Lung (tissue), 11 donors: ENCODE measurements at regions not wholly inside any gene's neighbourhood (a gene's known extent, or its start where the extent isn't known, plus 50 kb on each side); places are given as distances from the start of the nearest gene placed in this dataset.

Experiments
- ATAC-seq: fragments of 200-7000 bp; cut with Tn5 transposase; one replicate; pipeline ENCODE4 v1.9.1; 2020; ENCODE audit warnings: moderate number of reproducible peaks; ENCODE audit not compliant: insufficient read depth, low FRiP score
- DNase-seq, 3 donors: peaks; one replicate each; pipeline ENCODE4 v3.0.0-alpha.2; 2013 to 2017
- H3K27ac ChIP-seq, 2 donors: one replicate each; pipeline ENCODE4 v1.5.1; 2013; ENCODE audit warnings: mild to moderate bottlenecking in 2 of 2, moderate library complexity in 2 of 2, control low read depth in 1 of 2, inconsistent platforms in 1 of 2, low read depth in 1 of 2, low read length in 1 of 2
- H3K27me3 ChIP-seq, 3 donors: one replicate each; pipeline ENCODE4 v1.5.1; 2013; ENCODE audit warnings: low read length in 2 of 3; ENCODE audit not compliant: control insufficient read depth in 3 of 3, insufficient read depth in 3 of 3
- H3K36me3 ChIP-seq, 4 donors: one replicate each; pipeline ENCODE4 v1.5.1; 2013; ENCODE audit warnings: low read length in 4 of 4, mild to moderate bottlenecking in 1 of 4, moderate library complexity in 1 of 4; ENCODE audit not compliant: control insufficient read depth in 4 of 4, insufficient read depth in 4 of 4
- H3K4me1 ChIP-seq, 5 donors: one replicate each; pipeline ENCODE4 v1.5.1; 2013; ENCODE audit warnings: low read length in 5 of 5, mild to moderate bottlenecking in 2 of 5, moderate library complexity in 1 of 5; ENCODE audit not compliant: control insufficient read depth in 5 of 5, insufficient read depth in 5 of 5
- H3K4me3 ChIP-seq: one replicate; pipeline ENCODE4 v1.5.1; 2013; ENCODE audit warnings: mild to moderate bottlenecking, control low read depth, moderate library complexity
- H3K9ac ChIP-seq, 2 donors: one replicate each; pipeline ENCODE4 v1.5.1; 2013; ENCODE audit warnings: low read length in 2 of 2, control low read depth in 1 of 2; ENCODE audit not compliant: insufficient read depth in 1 of 2
- H3K9me3 ChIP-seq, 4 donors: one replicate each; pipeline ENCODE4 v1.5.1; 2013; ENCODE audit warnings: low read length in 3 of 4, mild to moderate bottlenecking in 1 of 4, moderate library complexity in 1 of 4; ENCODE audit not compliant: control insufficient read depth in 4 of 4, insufficient read depth in 3 of 4
- WGBS, 2 donors: extraction: QIAGEN DNeasy Blood & Tissue Kit; methylation state at CpG; one replicate each; pipeline ENCODE4 v1.1.7; 2013; 5-methylcytosine and 5-hydroxymethylcytosine counted together
- TF ChIP-seq, protein P1 (sequence below): IDR thresholded peaks from 2 replicates; pipeline ENCODE4 v1.5.1; 2012; ENCODE audit warnings: mild to moderate bottlenecking; ENCODE audit errors: control extremely low read depth, extremely low read depth
- donor health status: control.
- donor health status: control.
- donor health status: Bipolar disorder and iron deficiency.
- donor health status: healthy.
- donor health status: DM: yes; HTN: yes; CAD: no.

DNA sequence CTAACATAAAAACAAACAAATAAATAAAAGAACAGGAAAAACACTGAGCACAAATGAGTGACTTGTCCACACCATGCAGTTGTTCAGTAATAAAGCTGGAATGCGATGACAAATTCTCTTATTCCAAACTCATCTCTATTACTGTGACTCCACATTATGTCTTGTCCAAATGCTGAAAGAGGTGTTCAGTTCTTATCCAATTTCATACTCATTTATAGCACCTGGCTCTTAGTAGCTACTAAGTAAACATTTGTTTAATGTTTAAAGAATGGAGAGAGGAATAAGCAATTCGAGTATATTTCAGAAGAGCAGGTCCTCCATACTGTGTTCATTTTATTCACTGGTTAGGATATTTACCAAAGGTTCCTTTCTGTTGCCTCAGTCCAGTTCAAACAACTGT, 439.0 kb upstream of the JAG1 start:
- TF ChIP-seq, protein P1, sequence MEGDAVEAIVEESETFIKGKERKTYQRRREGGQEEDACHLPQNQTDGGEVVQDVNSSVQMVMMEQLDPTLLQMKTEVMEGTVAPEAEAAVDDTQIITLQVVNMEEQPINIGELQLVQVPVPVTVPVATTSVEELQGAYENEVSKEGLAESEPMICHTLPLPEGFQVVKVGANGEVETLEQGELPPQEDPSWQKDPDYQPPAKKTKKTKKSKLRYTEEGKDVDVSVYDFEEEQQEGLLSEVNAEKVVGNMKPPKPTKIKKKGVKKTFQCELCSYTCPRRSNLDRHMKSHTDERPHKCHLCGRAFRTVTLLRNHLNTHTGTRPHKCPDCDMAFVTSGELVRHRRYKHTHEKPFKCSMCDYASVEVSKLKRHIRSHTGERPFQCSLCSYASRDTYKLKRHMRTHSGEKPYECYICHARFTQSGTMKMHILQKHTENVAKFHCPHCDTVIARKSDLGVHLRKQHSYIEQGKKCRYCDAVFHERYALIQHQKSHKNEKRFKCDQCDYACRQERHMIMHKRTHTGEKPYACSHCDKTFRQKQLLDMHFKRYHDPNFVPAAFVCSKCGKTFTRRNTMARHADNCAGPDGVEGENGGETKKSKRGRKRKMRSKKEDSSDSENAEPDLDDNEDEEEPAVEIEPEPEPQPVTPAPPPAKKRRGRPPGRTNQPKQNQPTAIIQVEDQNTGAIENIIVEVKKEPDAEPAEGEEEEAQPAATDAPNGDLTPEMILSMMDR = no peak
- ATAC-seq (no peak), DNase-seq (peak in 1 of 3 donors; percentile 22)
- H3K4me1 ChIP-seq = peaks cover 0 to 8% (median under 1%) of the 10 kb centered on the region in 5 donors
- H3K27me3 ChIP-seq = no peaks in the 10 kb centered on the region
- H3K9ac ChIP-seq = no peak overlapping the region
- no peak overlapping the region for H3K27ac ChIP-seq
- WGBS, 2 donors = 72 to 84% methylated on average over 2 of the region's 2 CpGs
- no peaks in the 10 kb centered on the region for H3K9me3 ChIP-seq
- no peaks in the 10 kb centered on the region for H3K36me3 ChIP-seq
- H3K4me3 ChIP-seq = no peak overlapping the region

DNA sequence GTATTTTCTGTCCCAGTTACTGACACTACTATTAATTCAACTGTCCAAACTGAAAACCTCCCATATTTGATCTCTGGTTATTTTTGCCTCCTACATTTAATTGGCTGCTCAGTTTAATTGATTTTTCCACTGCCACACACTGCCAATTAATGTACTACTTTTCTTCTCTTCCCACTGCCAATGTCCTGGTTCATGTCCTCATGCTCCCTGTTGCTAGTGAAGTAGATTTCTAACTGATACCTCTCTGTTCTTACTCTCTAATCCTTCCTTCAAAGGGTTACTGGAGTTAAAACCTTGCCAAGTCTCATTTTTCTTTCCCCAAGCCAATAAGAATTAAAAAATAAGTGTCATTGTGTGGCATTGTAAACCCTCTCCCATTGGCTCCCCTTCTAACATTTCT, 440.6 kb upstream of the JAG1 start:
- Histone ChIP-seq H3K36me3 (no peaks in the 10 kb centered on the region), H3K27ac (no peak overlapping the region), H3K9ac (no peak overlapping the region), H3K27me3 (no peaks in the 10 kb centered on the region), H3K4me1 (peaks cover 0 to 4% (median 0%) of the 10 kb centered on the region in 5 donors), H3K4me3 (no peak overlapping the region), H3K9me3 (no peaks in the 10 kb centered on the region)
- DNase-seq (no peak), ATAC-seq (no peak)
- TF ChIP-seq, protein P1 = no peak

DNA sequence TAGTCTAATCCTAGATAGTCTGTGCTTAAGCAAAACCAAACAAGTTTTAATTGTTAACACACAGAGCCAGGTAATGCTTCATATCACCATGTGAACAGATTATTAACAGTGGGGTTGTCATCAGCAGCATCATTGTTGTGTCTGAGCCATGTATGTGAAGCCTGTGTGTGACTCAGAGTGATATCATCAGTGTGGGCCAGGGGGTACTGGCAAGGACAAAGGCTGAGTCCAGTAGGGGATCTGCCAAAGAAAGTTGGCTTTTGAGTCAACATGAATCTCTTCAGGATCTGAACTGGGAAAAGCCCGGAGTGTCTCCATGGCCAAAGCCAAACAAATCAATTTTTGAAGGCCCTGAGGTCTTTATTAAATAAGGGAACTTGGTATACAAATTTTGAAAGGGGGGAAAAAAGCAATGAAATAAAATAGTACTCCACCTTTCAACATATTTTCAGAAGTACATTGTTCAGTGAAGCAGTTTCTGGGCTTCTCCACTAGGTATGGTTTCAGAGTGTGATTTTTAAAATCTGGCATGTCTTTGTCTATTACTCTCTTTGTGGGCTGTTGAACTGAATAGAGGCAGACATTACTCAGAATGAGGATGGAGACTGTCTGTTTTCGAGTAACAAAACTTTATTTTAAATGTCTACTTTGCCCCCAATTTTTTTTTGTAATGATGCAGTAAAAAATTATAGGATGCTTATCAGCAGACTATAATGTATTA, 444.2 kb upstream of the JAG1 start:
- ATAC-seq = no peak
- TF ChIP-seq, protein P1 = no peak
- DNase-seq = no peak
- H3K27ac ChIP-seq = no peak overlapping the region
- 91 to 92% methylated on average over 2 of the region's 2 CpGs for WGBS, 2 donors
- H3K4me3 ChIP-seq = no peak overlapping the region
- H3K36me3 ChIP-seq = no peaks in the 10 kb centered on the region
- no peaks in the 10 kb centered on the region for H3K27me3 ChIP-seq
- H3K9me3 ChIP-seq = no peaks in the 10 kb centered on the region
- peaks cover 0 to 4% (median 0%) of the 10 kb centered on the region in 5 donors for H3K4me1 ChIP-seq
- no peak overlapping the region for H3K9ac ChIP-seq
